HG02943 (cell line): ENCODE measurements at regions not wholly inside any gene's neighbourhood (a gene's known extent, or its start where the extent isn't known, plus 50 kb on each side); places are given as distances from the start of the nearest gene placed in this dataset.
"Not testable (repeated sequence)": the region's sequence is repeated elsewhere in the genome, so short reads cannot be mapped to it uniquely, and the experiment has no call there.

ENCODE experiments used
- ATAC-seq: cut with Tn5 transposase; IDR thresholded peaks from one replicate; pipeline ENCODE4 v1.9.1; 2021; ENCODE audit warnings: mild to moderate bottlenecking, low read depth, moderate library complexity; ENCODE audit not compliant: unreplicated experiment

DNA sequence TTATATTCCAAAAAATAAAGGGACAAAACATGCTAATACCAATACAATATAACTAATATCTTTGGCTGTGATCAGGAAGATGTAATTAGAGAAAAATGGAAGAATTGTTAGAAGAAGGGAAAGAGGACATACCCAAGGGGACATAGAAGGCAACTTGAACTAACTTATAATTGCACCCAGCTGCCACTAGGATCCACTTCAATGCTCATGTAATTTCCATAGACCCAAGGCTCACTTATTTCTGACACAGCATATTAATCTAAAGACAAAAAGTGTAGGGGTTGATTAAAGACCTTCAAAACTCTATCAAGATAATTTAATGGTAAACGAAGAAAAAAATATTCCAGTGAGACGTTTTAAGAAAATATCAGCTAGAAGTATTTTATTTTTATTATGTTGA is 396.0 kb upstream of the ADGRB3 start:
- ATAC-seq, result no peak

DNA sequence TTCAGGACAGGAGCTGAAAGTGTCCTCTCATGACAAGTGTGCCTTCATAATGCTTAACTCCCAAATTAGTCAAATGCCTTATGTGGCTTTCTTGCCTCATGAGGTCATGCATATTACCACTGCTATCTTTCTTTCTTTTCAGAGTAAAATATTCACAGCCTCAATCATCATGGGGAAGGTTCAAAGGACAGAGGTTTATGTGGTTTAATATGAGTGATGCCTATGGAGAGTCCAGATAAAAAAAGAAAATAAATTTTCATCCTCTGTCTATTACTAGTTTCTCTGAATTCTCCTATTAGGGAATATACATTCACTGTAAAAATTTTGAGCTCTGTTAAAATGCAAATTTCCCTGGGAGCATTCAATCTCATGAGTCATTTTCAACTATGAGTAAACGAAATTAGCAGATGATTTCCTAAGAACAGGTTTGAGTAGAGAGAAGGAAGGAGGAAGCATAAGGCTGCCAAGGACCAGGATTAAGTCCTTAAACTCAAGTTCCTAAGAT is 396.9 kb upstream of the ADGRB3 start:
- ATAC-seq, result no peak

DNA sequence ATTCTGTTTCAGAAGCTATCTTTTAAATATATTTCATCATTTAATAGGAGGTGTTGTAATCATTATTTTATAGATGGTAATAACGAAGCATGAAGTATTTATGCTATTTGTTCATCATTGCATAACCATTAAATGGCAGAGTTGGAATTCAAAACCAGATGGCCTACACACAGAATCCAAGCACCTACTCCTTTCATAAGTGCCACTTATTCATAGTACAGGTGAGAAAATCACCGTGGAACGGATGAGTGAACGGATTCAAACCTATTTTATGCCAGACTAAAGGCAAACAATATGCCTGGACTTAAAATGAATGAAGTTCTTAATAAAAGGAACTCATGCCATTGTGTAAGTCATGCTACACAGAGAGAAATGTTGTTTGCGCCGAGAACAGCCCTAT is 397.9 kb upstream of the ADGRB3 start:
- ATAC-seq, result no peak

DNA sequence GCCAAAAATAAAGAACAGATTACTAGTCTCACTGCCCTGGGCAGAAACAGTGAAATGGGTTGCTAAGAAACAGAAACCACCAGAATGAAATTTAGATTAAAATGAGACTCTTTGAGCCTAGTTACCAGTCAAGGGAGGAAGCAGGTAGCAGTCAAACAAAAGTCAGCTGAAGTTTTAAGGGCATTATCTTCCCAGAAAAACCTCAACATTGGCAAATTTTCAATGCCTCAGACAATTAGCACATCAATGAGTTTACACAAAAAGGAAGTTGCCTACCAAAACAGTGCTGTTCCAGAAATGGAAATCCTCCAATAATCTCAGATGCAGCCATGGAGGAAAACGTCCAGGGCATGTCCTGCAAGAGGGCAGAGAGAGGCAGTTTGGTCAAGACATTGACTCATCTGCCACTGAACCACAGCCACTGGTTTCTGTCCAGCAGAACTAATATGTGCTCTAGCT is 399.7 kb upstream of the ADGRB3 start:
- ATAC-seq, result no peak

DNA sequence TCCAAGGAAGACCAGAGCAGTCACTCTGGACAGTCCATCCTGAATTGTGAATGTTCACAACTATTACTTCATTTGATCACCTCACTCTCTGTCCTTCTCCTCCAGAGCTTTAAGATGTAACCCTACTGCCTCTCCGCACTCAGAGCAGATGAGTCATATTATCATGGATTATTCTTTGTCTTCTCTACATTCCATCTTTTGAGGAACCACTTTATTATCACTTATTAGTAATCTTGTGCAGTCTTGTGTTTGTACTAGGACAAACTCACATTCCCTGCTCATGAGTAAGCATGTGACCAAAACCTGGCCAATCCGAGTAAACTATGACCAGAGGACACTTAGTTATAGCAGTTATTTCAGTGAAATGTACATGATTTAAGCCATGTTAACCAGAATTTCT is 401.5 kb upstream of the ADGRB3 start:
- ATAC-seq, result no peak

DNA sequence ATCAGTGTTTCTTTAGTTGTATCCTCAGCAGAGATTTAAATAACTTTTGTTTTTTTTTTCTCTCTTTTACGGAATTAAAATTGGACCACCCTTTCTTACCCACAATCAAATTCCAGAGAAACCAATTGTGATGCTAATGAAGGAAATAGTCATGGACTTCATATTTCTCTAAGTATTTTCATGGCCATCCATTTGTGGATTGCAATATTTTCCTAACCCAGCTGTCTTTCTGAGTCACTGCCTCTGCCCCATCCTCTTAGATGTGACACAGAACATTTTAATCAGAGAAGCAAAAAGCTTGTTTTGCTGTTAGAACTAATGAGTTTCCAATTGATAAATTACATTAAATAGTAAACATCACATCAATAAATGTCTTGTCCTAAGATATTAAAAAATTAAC is 405.5 kb upstream of the ADGRB3 start:
- no peak for ATAC-seq

DNA sequence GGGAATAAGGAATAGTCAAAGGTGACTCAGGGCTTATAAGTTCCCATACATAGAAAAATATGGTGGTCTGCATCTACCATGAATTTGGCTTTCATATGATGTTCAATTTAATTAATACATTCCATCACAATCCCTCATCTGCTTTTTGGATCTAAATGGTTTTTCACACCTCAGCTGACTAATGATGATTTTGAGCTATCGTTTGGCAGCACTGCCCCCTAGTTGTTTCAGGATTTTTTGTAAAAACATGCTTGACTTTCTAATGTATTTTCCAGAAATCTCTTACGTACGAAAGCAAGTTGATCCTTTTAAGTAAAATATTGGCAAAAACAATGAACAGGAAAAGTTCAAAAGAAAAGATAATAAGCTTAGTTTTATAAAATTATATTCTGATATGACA is 408.6 kb upstream of the ADGRB3 start:
- no peak for ATAC-seq

DNA sequence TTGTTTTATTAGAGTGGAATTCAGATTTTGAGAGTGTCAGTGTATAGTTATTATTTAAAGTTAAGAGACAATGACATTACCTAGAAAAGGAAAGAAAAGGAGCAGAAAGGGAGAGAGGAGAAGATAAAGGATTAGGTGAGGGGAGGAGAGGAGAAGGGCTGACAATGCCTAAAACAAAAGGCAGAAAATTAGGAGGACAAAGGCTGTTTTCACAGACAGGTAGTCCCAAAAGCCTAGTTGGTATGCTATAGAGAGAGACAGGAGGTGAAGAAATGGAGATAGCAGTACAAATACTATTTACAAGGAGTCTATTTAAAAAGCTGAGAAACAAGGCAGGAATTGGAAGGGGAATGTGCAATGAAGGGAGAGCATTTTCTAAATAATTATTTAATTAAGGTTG is 409.4 kb upstream of the ADGRB3 start:
- ATAC-seq, result no peak

DNA sequence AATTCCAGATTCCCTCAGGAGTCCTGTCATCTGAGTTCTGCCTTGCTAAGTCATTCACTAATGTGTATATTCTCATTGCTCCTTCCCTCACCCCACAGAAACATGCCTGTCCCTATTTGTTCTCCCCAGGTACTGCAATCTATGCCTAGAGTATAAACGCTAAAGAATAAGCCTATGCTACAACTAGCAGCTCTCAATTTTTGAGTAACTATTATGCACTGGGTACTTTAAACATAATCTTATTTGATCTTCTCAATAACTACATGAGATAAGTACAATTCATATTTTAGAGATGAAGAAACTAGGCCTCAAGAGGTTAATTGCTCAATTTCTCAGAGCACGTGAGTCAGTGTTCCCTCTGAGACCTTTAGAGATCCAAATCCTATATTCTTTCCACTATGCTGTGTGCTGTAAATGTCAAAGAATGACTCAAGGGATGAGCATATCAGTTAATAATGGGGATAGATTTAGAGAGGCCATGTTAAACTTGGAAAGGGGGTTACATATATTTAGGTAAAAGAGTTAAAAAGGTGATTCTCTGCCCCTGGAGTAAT is 423.8 kb upstream of the ADGRB3 start:
- ATAC-seq, result no peak

DNA sequence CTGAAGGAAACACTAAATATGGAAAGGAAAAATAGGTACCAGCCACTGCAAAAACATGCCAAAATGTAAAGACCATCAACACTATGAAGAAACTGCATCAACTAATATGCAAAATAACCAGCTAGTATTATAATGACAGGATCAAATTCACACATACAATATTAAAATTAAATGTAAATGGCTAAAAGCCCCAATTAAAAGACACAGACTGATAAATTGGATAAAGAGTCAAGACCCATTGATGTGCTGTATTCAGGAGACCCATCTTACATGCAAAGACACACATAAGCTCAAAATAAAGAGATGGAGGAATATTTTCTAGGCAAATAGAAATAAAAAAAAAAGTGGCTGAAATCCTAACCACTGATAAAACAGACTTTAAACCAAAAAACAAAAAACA is 427.5 kb upstream of the ADGRB3 start:
- not testable (repeated sequence) for ATAC-seq

DNA sequence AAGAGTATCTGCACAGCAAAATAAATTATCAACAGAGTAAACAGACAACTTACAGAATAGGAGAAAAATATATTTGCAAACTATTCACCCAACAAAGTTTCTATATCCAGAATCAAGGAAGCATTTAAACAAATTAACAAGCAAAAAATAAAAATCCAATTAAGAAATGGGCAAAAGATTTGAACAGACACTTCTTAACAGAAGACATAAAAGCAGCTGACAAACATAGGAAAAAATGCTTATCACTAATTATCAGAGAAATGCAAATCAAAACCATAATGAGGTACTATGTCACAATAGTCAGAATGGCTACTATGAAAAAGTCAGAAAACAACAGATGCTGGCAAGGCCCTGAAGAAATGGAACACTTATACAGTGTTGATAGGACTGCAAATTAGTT is 434.2 kb upstream of the ADGRB3 start:
- no peak for ATAC-seq

DNA sequence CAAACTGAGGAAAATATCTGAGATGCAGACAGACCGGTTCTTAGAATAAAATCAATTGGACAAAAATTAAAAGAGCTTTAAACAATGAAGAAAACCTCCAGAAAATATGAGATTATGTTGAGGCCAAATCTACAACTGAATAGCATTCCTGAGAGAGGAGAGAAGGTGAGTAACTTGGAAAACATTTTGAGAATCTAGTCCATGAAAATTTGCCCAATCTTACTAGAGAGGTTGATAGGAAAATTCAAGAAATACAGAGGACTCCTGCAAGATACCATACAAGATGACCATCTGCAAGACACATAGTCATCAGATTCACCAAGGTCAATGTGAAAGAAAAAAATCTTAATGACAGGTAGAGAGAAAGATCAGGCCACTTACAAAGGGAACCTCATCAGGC is 437.7 kb upstream of the ADGRB3 start:
- ATAC-seq, result no peak

DNA sequence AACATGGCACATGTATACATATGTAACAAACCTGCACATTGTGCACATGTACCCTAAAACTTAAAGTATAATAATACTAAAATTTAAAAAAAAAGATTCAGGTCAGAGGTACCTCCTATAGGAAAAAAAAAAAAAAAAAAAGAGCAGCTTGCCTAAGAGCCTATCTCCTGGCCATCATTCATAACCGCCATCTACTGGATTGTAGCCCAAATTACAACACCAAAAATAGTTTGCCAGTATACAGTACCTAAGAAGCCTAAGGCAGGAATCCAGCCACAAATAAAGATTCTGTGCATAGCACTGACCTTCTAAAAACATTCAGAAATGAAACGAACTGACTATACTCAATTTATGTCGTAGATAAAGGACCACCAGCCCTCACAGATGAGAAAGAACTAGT is 438.4 kb upstream of the ADGRB3 start:
- ATAC-seq, result no peak

DNA sequence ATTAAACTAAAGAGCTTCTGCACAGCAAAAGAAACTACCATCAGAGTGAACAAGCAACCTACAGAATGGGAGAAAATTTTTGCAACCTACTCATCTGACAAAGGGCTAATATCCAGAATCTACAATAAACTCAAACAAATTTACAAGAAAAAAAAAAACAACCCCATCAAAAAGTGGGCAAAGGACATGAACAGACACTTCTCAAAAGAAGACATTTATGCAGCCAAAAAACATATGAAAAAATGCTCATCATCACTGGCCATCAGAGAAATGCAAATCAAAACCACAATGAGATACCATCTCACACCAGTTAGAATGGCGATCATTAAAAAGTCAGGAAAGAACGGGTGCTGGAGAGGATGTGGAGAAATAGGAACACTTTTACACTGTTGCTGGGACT is 439.3 kb upstream of the ADGRB3 start:
- not testable (repeated sequence) for ATAC-seq

DNA sequence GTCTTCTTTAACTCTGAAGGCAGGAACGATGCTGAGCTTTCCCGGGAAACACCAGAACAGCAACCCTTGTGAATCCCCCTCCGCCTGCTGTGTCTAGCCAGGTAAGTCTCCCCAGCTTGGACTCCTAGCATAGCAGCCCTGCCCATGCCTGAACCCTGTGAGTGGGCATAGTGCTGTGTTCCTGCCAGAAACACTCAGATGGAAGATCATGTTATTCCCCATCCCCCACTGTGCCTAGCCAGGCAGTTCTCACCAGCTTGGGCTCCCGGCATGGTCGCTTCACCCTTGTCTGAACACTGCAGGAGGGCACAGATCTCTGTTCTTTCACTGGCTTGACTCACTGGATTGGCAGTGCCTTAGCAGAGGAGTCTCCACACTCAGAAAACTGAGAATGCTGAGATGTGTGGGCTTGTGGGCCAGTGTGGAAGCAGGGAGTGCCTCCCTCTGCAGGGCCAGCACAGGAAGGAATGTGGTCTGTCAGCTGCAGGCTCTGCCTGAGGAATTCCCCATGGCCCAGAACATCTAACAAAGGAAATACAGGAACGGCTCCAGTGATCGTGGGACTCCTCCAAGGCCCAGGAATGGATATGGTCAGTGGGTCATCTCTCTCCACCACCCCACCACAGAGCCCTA is 440.1 kb upstream of the ADGRB3 start:
- ATAC-seq, result no peak

DNA sequence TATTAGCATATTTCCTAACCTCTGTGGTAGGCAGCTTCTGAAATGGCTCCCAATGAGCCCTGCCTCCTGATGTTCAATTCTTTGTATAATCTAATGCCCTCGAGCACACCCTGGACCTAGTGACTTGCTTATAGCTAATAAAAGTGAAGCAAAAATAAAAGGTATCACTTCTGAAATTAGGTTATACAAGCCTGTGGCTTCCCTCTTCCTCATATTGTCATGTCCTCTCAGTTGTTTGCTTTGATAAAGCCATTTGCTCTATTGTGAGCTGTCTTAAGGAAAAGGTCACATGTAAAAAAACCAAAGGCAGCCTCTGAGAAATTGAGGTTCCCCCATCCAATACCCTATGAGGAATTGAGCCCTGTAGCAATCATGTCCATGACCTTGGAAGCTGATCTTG is 442.1 kb upstream of the ADGRB3 start:
- ATAC-seq, result no peak

DNA sequence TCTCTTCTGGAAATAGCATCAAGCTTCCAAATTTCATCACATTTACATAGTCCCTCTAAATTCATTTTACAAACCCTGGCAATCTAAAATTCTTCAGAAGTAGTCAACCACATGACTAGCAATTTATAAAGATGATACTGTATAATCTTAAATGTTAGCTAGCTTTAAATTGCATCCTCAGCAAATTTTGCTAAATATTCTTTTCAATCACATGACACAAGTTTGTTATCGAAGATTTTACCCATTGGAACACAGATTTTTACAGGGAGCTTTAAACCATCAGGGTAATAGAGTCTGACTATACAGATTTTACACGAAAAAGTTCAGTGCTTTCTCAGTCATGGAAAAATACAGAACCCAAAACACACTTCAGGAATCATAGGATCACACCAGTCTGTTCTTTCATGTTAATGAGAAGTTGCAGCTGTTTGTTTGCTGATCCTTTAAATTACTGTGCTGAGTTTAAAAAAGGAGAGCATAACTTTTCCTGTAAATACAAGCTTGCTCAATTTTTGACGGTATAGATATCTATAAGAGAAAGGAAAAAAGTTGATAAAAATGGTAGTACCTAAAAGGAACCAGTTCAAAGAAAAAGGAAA is 445.8 kb upstream of the ADGRB3 start:
- ATAC-seq, result no peak

DNA sequence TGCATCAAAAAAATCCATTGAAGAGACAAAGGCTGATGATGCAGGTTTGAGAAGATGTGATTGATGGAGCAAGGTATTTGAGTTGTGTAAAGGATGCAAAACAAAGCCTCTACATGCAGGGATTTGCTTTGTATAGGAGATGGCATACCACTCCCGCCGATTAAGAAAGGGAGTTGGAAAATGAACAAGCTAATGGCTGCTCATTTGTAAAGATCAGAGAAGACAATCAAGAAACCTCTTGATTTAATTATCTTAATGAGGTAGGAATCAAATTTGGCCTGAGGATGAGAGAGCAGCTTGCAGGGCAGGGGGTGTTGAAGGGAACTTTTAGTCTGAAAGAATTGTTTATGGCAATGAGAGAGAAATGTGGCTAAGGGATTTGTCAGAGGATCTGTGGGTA is 448.2 kb upstream of the ADGRB3 start:
- ATAC-seq, result no peak

DNA sequence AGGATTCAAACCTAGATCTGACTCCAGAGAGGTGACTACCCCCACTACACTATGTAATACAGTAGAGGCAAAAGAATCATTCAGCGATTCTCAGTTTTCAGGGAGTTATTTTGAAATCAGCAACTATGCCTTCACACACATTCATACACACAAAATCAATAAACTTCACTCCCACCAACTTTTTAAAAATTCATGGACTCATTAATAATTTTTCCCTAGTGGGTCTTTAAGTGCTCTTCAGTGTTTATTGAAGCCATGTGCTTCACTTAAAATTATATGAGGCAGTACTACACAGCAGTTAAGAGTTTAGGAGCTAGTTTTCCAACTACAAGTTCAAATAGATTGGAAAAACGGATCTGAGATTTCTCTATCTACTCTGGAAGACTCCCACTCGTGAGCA is 452.7 kb upstream of the ADGRB3 start:
- ATAC-seq, result no peak

DNA sequence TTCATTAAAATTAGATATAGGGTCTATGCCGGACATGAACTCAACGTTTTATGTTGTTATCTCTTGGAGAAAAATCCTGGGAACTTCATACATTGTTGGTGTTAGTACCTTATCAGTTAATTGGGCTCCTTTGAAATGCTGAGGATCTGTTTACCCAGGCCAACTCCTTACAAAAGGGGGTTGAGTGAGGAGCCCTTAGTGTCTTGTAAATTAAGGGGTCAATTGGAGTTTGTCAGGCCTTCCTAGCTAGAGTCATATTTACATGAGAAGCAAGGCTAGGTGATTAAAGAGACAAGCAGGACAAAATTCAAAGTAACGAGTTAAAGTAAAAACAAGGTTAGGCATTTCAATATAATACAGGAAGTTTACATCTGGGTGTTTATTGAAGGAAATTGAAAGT is 454.1 kb upstream of the ADGRB3 start:
- not testable (repeated sequence) for ATAC-seq

DNA sequence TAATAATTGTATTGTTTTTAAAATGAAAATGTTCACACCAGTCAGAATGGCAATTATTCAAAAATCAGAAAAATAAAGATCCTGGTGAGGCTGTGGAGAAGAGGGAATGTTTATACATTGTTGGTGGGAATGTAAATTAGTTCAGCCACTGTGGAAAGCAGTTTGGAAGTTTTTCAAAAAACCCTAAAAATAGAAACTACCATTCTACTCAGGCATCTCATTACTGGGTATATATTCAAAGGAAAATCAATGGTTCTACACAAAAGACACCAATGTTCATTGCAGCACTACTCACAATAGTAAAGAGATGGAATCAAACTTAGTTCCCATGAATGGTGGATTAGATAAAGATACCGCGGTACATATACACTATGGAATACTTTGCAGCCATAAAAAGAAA is 461.5 kb upstream of the ADGRB3 start:
- ATAC-seq, result no peak

DNA sequence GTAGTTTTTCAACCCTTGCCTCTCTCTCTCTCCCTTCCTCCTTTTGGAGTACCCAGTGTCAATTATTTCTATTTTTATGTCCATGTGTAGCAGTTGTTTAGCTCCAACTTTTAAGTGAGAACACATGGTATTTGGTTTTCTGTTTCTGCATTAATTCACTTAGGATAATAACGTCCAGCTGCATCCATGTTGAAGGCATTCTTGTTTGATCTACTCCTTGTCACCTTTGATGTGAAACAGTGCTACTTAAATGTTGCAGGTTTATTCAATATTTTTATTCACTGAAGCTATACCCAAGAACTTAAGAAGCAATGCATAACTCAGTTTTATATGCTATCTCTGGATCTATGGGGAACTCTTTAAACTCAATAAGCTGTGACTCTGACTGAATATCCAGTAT is 465.2 kb upstream of the ADGRB3 start:
- ATAC-seq, result no peak
